H1 (cell line): ENCODE measurements at regions not wholly inside any gene's neighbourhood (a gene's known extent, or its start where the extent isn't known, plus 50 kb on each side); places are given as distances from the start of the nearest gene placed in this dataset.

ENCODE experiments used
- RAD21 ChIP-seq, 2 experiments: IDR thresholded peaks in 1 of 2; conservative IDR thresholded peaks in 1 of 2; 2 replicates each; pipeline ENCODE4 v1.6.1; 2011; ENCODE audit warnings: low read depth in 2 of 2, low read length in 2 of 2, improper control_type of control experiment in 1 of 2, inconsistent platforms in 1 of 2, mild to moderate bottlenecking in 1 of 2, moderate library complexity in 1 of 2

DNA sequence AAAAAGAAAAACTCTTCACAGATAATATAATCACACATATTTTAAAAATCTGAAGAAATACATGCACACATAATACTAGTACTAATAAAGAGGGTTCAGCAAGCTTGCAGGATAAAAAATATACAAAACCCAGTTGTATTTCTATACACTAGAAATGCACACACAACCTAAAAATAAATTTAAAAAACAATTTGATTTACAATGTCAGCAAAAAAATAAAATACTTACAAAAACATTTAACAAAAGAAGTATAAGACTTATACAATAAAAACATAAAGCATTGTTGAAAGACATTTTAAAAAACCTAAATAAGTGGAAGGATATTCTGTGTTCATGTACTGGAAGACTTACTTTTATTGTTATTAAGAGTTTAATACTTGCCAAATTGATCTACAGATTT, 81.7 kb upstream of the ALK start (continued):
- no peak for TF ChIP-seq RAD21 (IDR thresholded peaks at IDR 0.05 in 1 of 2, conservative IDR thresholded peaks at IDR 0.05 in 1 of 2; ENCODE audit: low read depth in 2 of 2, low read length in 2 of 2)
- TF ChIP-seq, all 59 proteins: peak for 0
